ENCODE measurements at regions not wholly inside any gene's neighbourhood (a gene's known extent, or its start where the extent isn't known, plus 50 kb on each side); places are given as distances from the start of the nearest gene placed in this dataset.

- Histone ChIP-seq H3K27me3 (ENCODE audit: control insufficient read depth, insufficient read depth, low read length) (no peaks in the 10 kb centered on the region), H3K27ac (ENCODE audit: insufficient read depth, low read length) (no peak overlapping the region), H3K4me1 (ENCODE audit: control insufficient read depth, extremely low read depth, insufficient read depth, low read length) (peaks cover 12% of the 10 kb centered on the region), H3K9me3 (ENCODE audit: control insufficient read depth, insufficient read depth, low read depth, low read length) (no peaks in the 10 kb centered on the region), H3K4me2 (ENCODE audit: extremely low read depth, insufficient read depth, low read length) (no peak overlapping the region), H4K20me1 (ENCODE audit: control insufficient read depth, extremely low read depth, insufficient read depth, low read length) (no peaks in the 10 kb centered on the region), H3K79me2 (ENCODE audit: control insufficient read depth, insufficient read depth, low read length) (no peaks in the 10 kb centered on the region), H3K4me3 (replicated peaks in 1 of 4; ENCODE audit: control extremely low read depth in 1 of 4, insufficient read depth in 1 of 4, low read depth in 3 of 4, low read length in 4 of 4) (no peak overlapping the region), H3K9ac (ENCODE audit: insufficient read depth, low read length) (no peak overlapping the region), H3K36me3 (ENCODE audit: control insufficient read depth, insufficient read depth, low read length) (no peaks in the 10 kb centered on the region), H2AFZ (ENCODE audit: low read length) (no peak overlapping the region)
- peak; percentile 37 to 61 for DNase-seq (ENCODE audit: low read depth in 2 of 2)
- no peak for TF ChIP-seq CTCF (conservative IDR thresholded peaks at IDR 0.05 in 1 of 2, IDR thresholded peaks at IDR 0.05 in 1 of 2; ENCODE audit: low read depth in 1 of 2, low read length in 2 of 2)
- TF ChIP-seq EZH2 (IDR thresholded peaks at IDR 0.05; ENCODE audit: low read length, missing control alignments) = no peak
These were observed 212.1 kb downstream of the CHIC2 start for GRCh38 chr4:53852343-53852742.

- Histone ChIP-seq H3K4me3 (replicated peaks in 1 of 4; ENCODE audit: control extremely low read depth in 1 of 4, insufficient read depth in 1 of 4, low read depth in 3 of 4, low read length in 4 of 4) (no peak overlapping the region), H3K27me3 (ENCODE audit: control insufficient read depth, insufficient read depth, low read length) (no peaks in the 10 kb centered on the region), H3K36me3 (ENCODE audit: control insufficient read depth, insufficient read depth, low read length) (no peaks in the 10 kb centered on the region), H2AFZ (ENCODE audit: low read length) (no peak overlapping the region), H3K4me1 (ENCODE audit: control insufficient read depth, extremely low read depth, insufficient read depth, low read length) (no peaks in the 10 kb centered on the region), H4K20me1 (ENCODE audit: control insufficient read depth, extremely low read depth, insufficient read depth, low read length) (no peaks in the 10 kb centered on the region), H3K4me2 (ENCODE audit: extremely low read depth, insufficient read depth, low read length) (no peak overlapping the region), H3K9ac (ENCODE audit: insufficient read depth, low read length) (no peak overlapping the region), H3K9me3 (ENCODE audit: control insufficient read depth, insufficient read depth, low read depth, low read length) (no peaks in the 10 kb centered on the region), H3K79me2 (ENCODE audit: control insufficient read depth, insufficient read depth, low read length) (no peaks in the 10 kb centered on the region), H3K27ac (ENCODE audit: insufficient read depth, low read length) (no peak overlapping the region)
- TF ChIP-seq EZH2 (IDR thresholded peaks at IDR 0.05; ENCODE audit: low read length, missing control alignments) = no peak
- TF ChIP-seq CTCF (conservative IDR thresholded peaks at IDR 0.05 in 1 of 2, IDR thresholded peaks at IDR 0.05 in 1 of 2; ENCODE audit: low read depth in 1 of 2, low read length in 2 of 2) = no peak
- DNase-seq (ENCODE audit: low read depth in 2 of 2) = no peak
These were observed 216.4 kb downstream of the CHIC2 start for GRCh38 chr4:53847965-53848364.

- TF ChIP-seq CTCF (conservative IDR thresholded peaks at IDR 0.05 in 1 of 2, IDR thresholded peaks at IDR 0.05 in 1 of 2; ENCODE audit: low read depth in 1 of 2, low read length in 2 of 2) (no peak), EZH2 (IDR thresholded peaks at IDR 0.05; ENCODE audit: low read length, missing control alignments) (no peak)
- Histone ChIP-seq H3K9me3 (ENCODE audit: control insufficient read depth, insufficient read depth, low read depth, low read length) (no peaks in the 10 kb centered on the region), H3K4me1 (ENCODE audit: control insufficient read depth, extremely low read depth, insufficient read depth, low read length) (no peaks in the 10 kb centered on the region), H3K9ac (ENCODE audit: insufficient read depth, low read length) (no peak overlapping the region), H3K27ac (ENCODE audit: insufficient read depth, low read length) (no peak overlapping the region), H3K4me3 (replicated peaks in 1 of 4; ENCODE audit: control extremely low read depth in 1 of 4, insufficient read depth in 1 of 4, low read depth in 3 of 4, low read length in 4 of 4) (no peak overlapping the region), H3K4me2 (ENCODE audit: extremely low read depth, insufficient read depth, low read length) (no peak overlapping the region), H3K79me2 (ENCODE audit: control insufficient read depth, insufficient read depth, low read length) (no peaks in the 10 kb centered on the region), H3K27me3 (ENCODE audit: control insufficient read depth, insufficient read depth, low read length) (no peaks in the 10 kb centered on the region), H2AFZ (ENCODE audit: low read length) (no peak overlapping the region), H3K36me3 (ENCODE audit: control insufficient read depth, insufficient read depth, low read length) (no peaks in the 10 kb centered on the region), H4K20me1 (ENCODE audit: control insufficient read depth, extremely low read depth, insufficient read depth, low read length) (no peaks in the 10 kb centered on the region)
- no peak for DNase-seq (ENCODE audit: low read depth in 2 of 2)
These were observed 219.9 kb downstream of the CHIC2 start for GRCh38 chr4:53844551-53844950.
